ENCODE measurements at regions not wholly inside any gene's neighbourhood (a gene's known extent, or its start where the extent isn't known, plus 50 kb on each side); places are given as distances from the start of the nearest gene placed in this dataset.

DNA sequence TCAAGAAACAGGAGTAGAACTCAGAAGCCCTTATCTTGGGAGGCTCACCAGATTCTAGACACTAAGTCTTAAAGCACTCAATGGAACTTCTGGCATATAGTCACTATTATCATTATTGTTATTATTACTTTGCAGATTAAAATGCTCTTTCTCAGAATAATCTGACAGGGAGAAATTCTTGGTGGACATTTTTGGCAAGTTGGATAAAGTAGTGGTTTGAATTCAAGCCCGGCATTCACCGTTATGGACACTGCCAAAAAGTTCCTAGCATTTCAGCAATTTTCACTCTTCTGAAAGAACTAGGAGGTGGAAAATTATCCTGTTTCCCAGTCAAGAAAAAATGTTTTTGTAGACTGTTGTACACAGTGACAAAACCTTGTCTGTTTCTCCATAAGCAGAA is 179.6 kb upstream of the ISX start:
- H3K27me3 Mint-ChIP-seq: no peaks in the 10 kb centered on the region
- no peaks in the 10 kb centered on the region for H3K36me3 Mint-ChIP-seq
- no peak overlapping the region for H3K4me3 ChIP-seq (ENCODE audit: low read depth, low read length)
- no peak overlapping the region for H3K27ac Mint-ChIP-seq
- H3K36me3 ChIP-seq (ENCODE audit: control insufficient read depth, insufficient read depth, low read length): no peaks in the 10 kb centered on the region
- H3K27me3 ChIP-seq (ENCODE audit: control insufficient read depth, insufficient read depth, low read length): no peaks in the 10 kb centered on the region
- ATAC-seq (ENCODE audit: low read depth in 2 of 2) (no peak), DNase-seq (no peak)
- no peak overlapping the region for H3K27ac ChIP-seq (ENCODE audit: insufficient read depth, low read length, poor library complexity, severe bottlenecking)
- no peaks in the 10 kb centered on the region for H3K4me1 ChIP-seq (ENCODE audit: control insufficient read depth, insufficient read depth, low read length, poor library complexity, severe bottlenecking)
- no peak overlapping the region for H3K4me3 Mint-ChIP-seq
- peaks cover 0 to 15% of the 10 kb centered on the region in 2 experiments for H3K9me3 ChIP-seq (ENCODE audit: control insufficient read depth in 2 of 2, low read length in 2 of 2)
- no peaks in the 10 kb centered on the region for H3K4me1 Mint-ChIP-seq
- H3K9me3 Mint-ChIP-seq: peaks cover 0 to 14% (median 4%) of the 10 kb centered on the region in 7 donors

DNA sequence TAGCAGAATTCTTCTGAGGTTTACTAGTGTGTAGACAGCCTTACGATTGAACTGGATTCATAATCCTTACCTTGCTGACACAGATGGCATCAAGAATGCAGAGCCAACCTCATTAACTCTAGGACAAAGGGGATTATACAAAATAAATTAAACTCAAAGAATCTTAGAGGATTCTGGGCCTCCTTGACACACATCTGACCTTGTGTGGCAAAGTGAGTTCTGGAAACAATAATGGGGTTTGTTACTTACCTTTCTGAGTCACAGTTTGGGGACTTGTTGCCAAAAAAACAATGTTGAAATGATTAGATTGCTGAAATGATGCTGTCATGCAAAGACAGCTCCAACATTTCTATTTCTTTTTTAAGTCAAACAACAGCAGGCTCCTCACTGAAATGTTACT is 179.1 kb upstream of the ISX start:
- Mint-ChIP-seq H3K27me3 (no peaks in the 10 kb centered on the region), H3K9me3 (peaks cover 0 to 16% (median 4%) of the 10 kb centered on the region in 7 donors), H3K27ac (no peak overlapping the region), H3K4me3 (no peak overlapping the region), H3K36me3 (no peaks in the 10 kb centered on the region), H3K4me1 (no peaks in the 10 kb centered on the region)
- Histone ChIP-seq H3K4me3 (ENCODE audit: low read depth, low read length) (no peak overlapping the region), H3K27me3 (ENCODE audit: control insufficient read depth, insufficient read depth, low read length) (no peaks in the 10 kb centered on the region), H3K27ac (ENCODE audit: insufficient read depth, low read length, poor library complexity, severe bottlenecking) (no peak overlapping the region), H3K4me1 (ENCODE audit: control insufficient read depth, insufficient read depth, low read length, poor library complexity, severe bottlenecking) (no peaks in the 10 kb centered on the region), H3K36me3 (ENCODE audit: control insufficient read depth, insufficient read depth, low read length) (no peaks in the 10 kb centered on the region), H3K9me3 (ENCODE audit: control insufficient read depth in 2 of 2, low read length in 2 of 2) (peaks cover 0 to 15% of the 10 kb centered on the region in 2 experiments)
- DNase-seq: no peak
- ATAC-seq (ENCODE audit: low read depth in 2 of 2): no peak

DNA sequence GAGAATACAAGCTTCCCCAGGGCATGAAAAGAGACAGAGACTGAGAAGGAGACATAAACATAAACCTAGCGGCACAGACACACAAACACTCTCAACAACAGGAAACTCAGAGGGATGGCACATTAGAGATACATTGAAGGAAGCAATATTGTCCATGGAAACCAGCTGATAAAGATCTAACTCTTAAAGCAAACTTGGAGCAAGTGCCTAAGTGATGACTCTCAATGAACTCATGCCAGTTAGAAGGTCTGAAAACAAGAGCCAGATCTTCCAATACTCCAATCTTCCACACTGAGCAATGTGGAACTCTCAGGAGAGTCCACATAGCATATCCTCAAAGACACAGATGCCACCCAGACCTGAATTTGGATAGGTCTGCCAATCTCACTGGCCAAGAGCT is 168.8 kb upstream of the ISX start:
- peaks cover 0 to 8% (median 0%) of the 10 kb centered on the region in 7 donors for H3K9me3 Mint-ChIP-seq
- no peaks in the 10 kb centered on the region for H3K4me1 Mint-ChIP-seq
- H3K27ac Mint-ChIP-seq: no peak overlapping the region
- Histone ChIP-seq H3K27me3 (ENCODE audit: control insufficient read depth, insufficient read depth, low read length) (no peaks in the 10 kb centered on the region), H3K9me3 (ENCODE audit: control insufficient read depth in 2 of 2, low read length in 2 of 2) (peaks cover 0 to 1% of the 10 kb centered on the region in 2 experiments), H3K36me3 (ENCODE audit: control insufficient read depth, insufficient read depth, low read length) (no peaks in the 10 kb centered on the region), H3K4me3 (ENCODE audit: low read depth, low read length) (no peak overlapping the region), H3K27ac (ENCODE audit: insufficient read depth, low read length, poor library complexity, severe bottlenecking) (no peak overlapping the region), H3K4me1 (ENCODE audit: control insufficient read depth, insufficient read depth, low read length, poor library complexity, severe bottlenecking) (no peaks in the 10 kb centered on the region)
- no peak for DNase-seq
- H3K4me3 Mint-ChIP-seq: no peak overlapping the region
- no peaks in the 10 kb centered on the region for H3K27me3 Mint-ChIP-seq
- no peaks in the 10 kb centered on the region for H3K36me3 Mint-ChIP-seq
- ATAC-seq (ENCODE audit: low read depth in 2 of 2): no peak

GRCh38 chr22:34902335-34902734 is 163.6 kb upstream of the ISX start:
- DNase-seq: no peak
- H3K36me3 ChIP-seq (ENCODE audit: control insufficient read depth, insufficient read depth, low read length): no peaks in the 10 kb centered on the region
- no peak overlapping the region for H3K27ac Mint-ChIP-seq
- no peak overlapping the region for H3K27ac ChIP-seq (ENCODE audit: insufficient read depth, low read length, poor library complexity, severe bottlenecking)
- H3K4me1 Mint-ChIP-seq: no peaks in the 10 kb centered on the region
- no peaks in the 10 kb centered on the region for H3K27me3 ChIP-seq (ENCODE audit: control insufficient read depth, insufficient read depth, low read length)
- H3K4me3 Mint-ChIP-seq: no peak overlapping the region
- no peaks in the 10 kb centered on the region for H3K9me3 ChIP-seq (ENCODE audit: control insufficient read depth in 2 of 2, low read length in 2 of 2)
- ATAC-seq (ENCODE audit: low read depth in 2 of 2): no peak
- no peaks in the 10 kb centered on the region for H3K4me1 ChIP-seq (ENCODE audit: control insufficient read depth, insufficient read depth, low read length, poor library complexity, severe bottlenecking)
- no peaks in the 10 kb centered on the region for H3K27me3 Mint-ChIP-seq
- H3K36me3 Mint-ChIP-seq: no peaks in the 10 kb centered on the region
- H3K4me3 ChIP-seq (ENCODE audit: low read depth, low read length): no peak overlapping the region
- H3K9me3 Mint-ChIP-seq: peaks cover 0 to 7% (median 0%) of the 10 kb centered on the region in 7 donors

- Histone ChIP-seq H3K27me3 (ENCODE audit: control insufficient read depth, insufficient read depth, low read length) (no peaks in the 10 kb centered on the region), H3K4me3 (ENCODE audit: low read depth, low read length) (no peak overlapping the region), H3K4me1 (ENCODE audit: control insufficient read depth, insufficient read depth, low read length, poor library complexity, severe bottlenecking) (no peaks in the 10 kb centered on the region), H3K9me3 (ENCODE audit: control insufficient read depth in 2 of 2, low read length in 2 of 2) (no peaks in the 10 kb centered on the region), H3K27ac (ENCODE audit: insufficient read depth, low read length, poor library complexity, severe bottlenecking) (no peak overlapping the region), H3K36me3 (ENCODE audit: control insufficient read depth, insufficient read depth, low read length) (no peaks in the 10 kb centered on the region)
- no peak overlapping the region for H3K27ac Mint-ChIP-seq
- no peaks in the 10 kb centered on the region for H3K36me3 Mint-ChIP-seq
- DNase-seq (no peak), ATAC-seq (ENCODE audit: low read depth in 2 of 2) (no peak)
- no peaks in the 10 kb centered on the region for H3K27me3 Mint-ChIP-seq
- H3K9me3 Mint-ChIP-seq: peaks cover 0 to 7% (median 0%) of the 10 kb centered on the region in 7 donors
- no peaks in the 10 kb centered on the region for H3K4me1 Mint-ChIP-seq
- H3K4me3 Mint-ChIP-seq: no peak overlapping the region
These were observed 162.5 kb upstream of the ISX start for GRCh38 chr22:34903416-34903815.

DNA sequence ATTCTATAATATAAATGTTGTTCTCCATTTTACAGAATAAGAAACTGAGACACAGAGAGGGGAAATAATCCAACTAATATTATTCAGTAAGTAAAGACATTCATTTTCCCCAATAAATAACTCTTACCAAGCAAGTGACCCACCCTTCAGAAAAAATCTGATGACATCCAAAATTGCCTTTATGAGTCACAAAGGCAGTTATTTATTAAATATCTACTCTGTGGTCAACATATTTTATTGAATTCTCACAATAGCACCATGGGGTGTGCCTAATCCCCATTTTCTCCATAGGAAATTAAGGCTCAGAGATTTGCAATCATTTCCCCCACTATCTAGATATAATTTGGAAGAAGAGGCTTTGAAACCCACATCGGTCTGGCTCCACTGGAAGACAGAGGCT is 161.5 kb upstream of the ISX start:
- H3K36me3 ChIP-seq (ENCODE audit: control insufficient read depth, insufficient read depth, low read length): no peaks in the 10 kb centered on the region
- no peak overlapping the region for H3K27ac Mint-ChIP-seq
- H3K4me3 Mint-ChIP-seq: no peak overlapping the region
- no peaks in the 10 kb centered on the region for H3K4me1 Mint-ChIP-seq
- no peaks in the 10 kb centered on the region for H3K27me3 ChIP-seq (ENCODE audit: control insufficient read depth, insufficient read depth, low read length)
- H3K27me3 Mint-ChIP-seq: no peaks in the 10 kb centered on the region
- no peak overlapping the region for H3K4me3 ChIP-seq (ENCODE audit: low read depth, low read length)
- no peak overlapping the region for H3K27ac ChIP-seq (ENCODE audit: insufficient read depth, low read length, poor library complexity, severe bottlenecking)
- ATAC-seq (ENCODE audit: low read depth in 2 of 2) (no peak), DNase-seq (no peak)
- no peaks in the 10 kb centered on the region for H3K9me3 ChIP-seq (ENCODE audit: control insufficient read depth in 2 of 2, low read length in 2 of 2)
- H3K36me3 Mint-ChIP-seq: no peaks in the 10 kb centered on the region
- H3K9me3 Mint-ChIP-seq: peaks cover 0 to 7% (median 4%) of the 10 kb centered on the region in 7 donors
- H3K4me1 ChIP-seq (ENCODE audit: control insufficient read depth, insufficient read depth, low read length, poor library complexity, severe bottlenecking): no peaks in the 10 kb centered on the region

- DNase-seq (no peak), ATAC-seq (ENCODE audit: low read depth in 2 of 2) (no peak)
- H3K27me3 ChIP-seq (ENCODE audit: control insufficient read depth, insufficient read depth, low read length): no peaks in the 10 kb centered on the region
- H3K27ac Mint-ChIP-seq: no peak overlapping the region
- peaks cover 0 to 5% (median 0%) of the 10 kb centered on the region in 7 donors for H3K9me3 Mint-ChIP-seq
- peaks cover 4% of the 10 kb centered on the region for H3K27me3 Mint-ChIP-seq
- H3K4me1 Mint-ChIP-seq: no peaks in the 10 kb centered on the region
- no peak overlapping the region for H3K27ac ChIP-seq (ENCODE audit: insufficient read depth, low read length, poor library complexity, severe bottlenecking)
- no peaks in the 10 kb centered on the region for H3K9me3 ChIP-seq (ENCODE audit: control insufficient read depth in 2 of 2, low read length in 2 of 2)
- no peaks in the 10 kb centered on the region for H3K4me1 ChIP-seq (ENCODE audit: control insufficient read depth, insufficient read depth, low read length, poor library complexity, severe bottlenecking)
- H3K36me3 Mint-ChIP-seq: no peaks in the 10 kb centered on the region
- H3K36me3 ChIP-seq (ENCODE audit: control insufficient read depth, insufficient read depth, low read length): no peaks in the 10 kb centered on the region
- H3K4me3 ChIP-seq (ENCODE audit: low read depth, low read length): no peak overlapping the region
- no peak overlapping the region for H3K4me3 Mint-ChIP-seq
These were observed 152.1 kb upstream of the ISX start for GRCh38 chr22:34913826-34914225.

DNA sequence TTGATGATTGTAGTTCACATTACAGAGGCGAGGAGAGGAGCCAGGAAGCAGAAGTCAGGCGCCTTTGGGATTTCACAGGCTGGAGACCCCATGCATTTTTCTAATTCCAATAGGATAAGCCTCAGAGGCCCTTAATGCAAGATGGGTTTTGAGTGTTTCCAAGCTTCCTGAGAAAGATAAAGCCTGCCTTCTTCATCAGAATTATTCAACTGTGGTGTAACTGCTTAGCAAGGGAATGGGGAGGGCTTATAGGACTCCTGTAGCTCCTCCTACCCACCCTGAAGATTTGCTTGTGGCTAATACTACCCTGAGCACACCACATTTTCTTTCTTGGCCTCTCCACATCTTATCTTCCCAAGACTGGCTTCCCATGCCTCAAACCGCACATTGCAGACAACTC is 151.1 kb upstream of the ISX start:
- Histone ChIP-seq H3K4me1 (ENCODE audit: control insufficient read depth, insufficient read depth, low read length, poor library complexity, severe bottlenecking) (no peaks in the 10 kb centered on the region), H3K27ac (ENCODE audit: insufficient read depth, low read length, poor library complexity, severe bottlenecking) (no peak overlapping the region), H3K9me3 (ENCODE audit: control insufficient read depth in 2 of 2, low read length in 2 of 2) (peaks cover 0 to under 1% of the 10 kb centered on the region in 2 experiments), H3K4me3 (ENCODE audit: low read depth, low read length) (no peak overlapping the region), H3K36me3 (ENCODE audit: control insufficient read depth, insufficient read depth, low read length) (no peaks in the 10 kb centered on the region), H3K27me3 (ENCODE audit: control insufficient read depth, insufficient read depth, low read length) (no peaks in the 10 kb centered on the region)
- Mint-ChIP-seq H3K36me3 (no peaks in the 10 kb centered on the region), H3K27me3 (peaks cover 4% of the 10 kb centered on the region), H3K4me3 (no peak overlapping the region), H3K9me3 (peaks cover 0 to 5% (median 0%) of the 10 kb centered on the region in 7 donors), H3K4me1 (no peaks in the 10 kb centered on the region), H3K27ac (no peak overlapping the region)
- DNase-seq (no peak), ATAC-seq (ENCODE audit: low read depth in 2 of 2) (no peak)

All from CD4-positive, CD25-positive, alpha-beta regulatory T cell (primary cell).